ENCODE measurements at regions not wholly inside any gene's neighbourhood (a gene's known extent, or its start where the extent isn't known, plus 50 kb on each side); places are given as distances from the start of the nearest gene placed in this dataset.

GRCh38 chr9:80595192-80595591 is 1023.4 kb downstream of the TLE4 start:
- no peaks in the 10 kb centered on the region for H3K27me3 ChIP-seq (ENCODE audit: control insufficient read depth, insufficient read depth, low read length)
- H3K4me3 ChIP-seq (ENCODE audit: low read depth, low read length), result no peak overlapping the region
- peaks cover 9% of the 10 kb centered on the region for H3K4me1 ChIP-seq (ENCODE audit: control insufficient read depth, insufficient read depth, low read length)
- H3K9me3 ChIP-seq (ENCODE audit: control insufficient read depth, insufficient read depth, low read length), result 0 out of 2 replicates have a peak, but pooled peaks cover 5% of the 10 kb centered on the region
- no peak overlapping the region for H3K27ac ChIP-seq (ENCODE audit: low read depth, low read length)
- H3K36me3 ChIP-seq (ENCODE audit: control insufficient read depth, insufficient read depth, low read length), result no peaks in the 10 kb centered on the region
- no peak overlapping the region for H3K9ac ChIP-seq (ENCODE audit: low read depth, low read length)

- Histone ChIP-seq H3K27ac (ENCODE audit: low read depth, low read length) (no peak overlapping the region), H3K4me3 (ENCODE audit: low read depth, low read length) (no peak overlapping the region), H3K4me1 (ENCODE audit: control insufficient read depth, insufficient read depth, low read length) (peaks cover 14% of the 10 kb centered on the region), H3K9ac (ENCODE audit: low read depth, low read length) (no peak overlapping the region), H3K27me3 (ENCODE audit: control insufficient read depth, insufficient read depth, low read length) (no peaks in the 10 kb centered on the region), H3K36me3 (ENCODE audit: control insufficient read depth, insufficient read depth, low read length) (no peaks in the 10 kb centered on the region), H3K9me3 (ENCODE audit: control insufficient read depth, insufficient read depth, low read length) (0 out of 2 replicates have a peak, but pooled peaks cover 5% of the 10 kb centered on the region)
Observed at GRCh38 chr9:80592413-80592812, 1020.6 kb downstream of the TLE4 start.

- no peaks in the 10 kb centered on the region for H3K36me3 ChIP-seq (ENCODE audit: control insufficient read depth, insufficient read depth, low read length)
Observed at GRCh38 chr9:80586786-80587330, 1015.1 kb downstream of the TLE4 start.

GRCh38 chr9:80571953-80572352 is 1000.2 kb downstream of the TLE4 start:
- Histone ChIP-seq H3K27ac (ENCODE audit: low read depth, low read length) (no peak overlapping the region), H3K4me1 (ENCODE audit: control insufficient read depth, insufficient read depth, low read length) (no peaks in the 10 kb centered on the region)

More at GRCh38 chr9:80586786-80587330, 1015.1 kb downstream of the TLE4 start:
- Histone ChIP-seq H3K9me3 (ENCODE audit: control insufficient read depth, insufficient read depth, low read length) (no peaks in the 10 kb centered on the region), H3K27ac (ENCODE audit: low read depth, low read length) (no peak overlapping the region), H3K9ac (ENCODE audit: low read depth, low read length) (no peak overlapping the region), H3K27me3 (ENCODE audit: control insufficient read depth, insufficient read depth, low read length) (no peaks in the 10 kb centered on the region), H3K4me3 (ENCODE audit: low read depth, low read length) (no peak overlapping the region), H3K4me1 (ENCODE audit: control insufficient read depth, insufficient read depth, low read length) (peaks cover 14% of the 10 kb centered on the region)

GRCh38 chr9:80569236-80569635 is 997.5 kb downstream of the TLE4 start:
- Histone ChIP-seq H3K4me3 (ENCODE audit: low read depth, low read length) (no peak overlapping the region), H3K4me1 (ENCODE audit: control insufficient read depth, insufficient read depth, low read length) (no peaks in the 10 kb centered on the region), H3K27me3 (ENCODE audit: control insufficient read depth, insufficient read depth, low read length) (no peaks in the 10 kb centered on the region), H3K27ac (ENCODE audit: low read depth, low read length) (no peak overlapping the region), H3K36me3 (ENCODE audit: control insufficient read depth, insufficient read depth, low read length) (no peaks in the 10 kb centered on the region), H3K9me3 (ENCODE audit: control insufficient read depth, insufficient read depth, low read length) (peaks cover 15% of the 10 kb centered on the region; the same call in 1 of the 2 replicates), H3K9ac (ENCODE audit: low read depth, low read length) (no peak overlapping the region)

More at GRCh38 chr9:80571953-80572352, 1000.2 kb downstream of the TLE4 start:
- H3K36me3 ChIP-seq (ENCODE audit: control insufficient read depth, insufficient read depth, low read length), result no peaks in the 10 kb centered on the region
- H3K27me3 ChIP-seq (ENCODE audit: control insufficient read depth, insufficient read depth, low read length), result no peaks in the 10 kb centered on the region
- H3K9me3 ChIP-seq (ENCODE audit: control insufficient read depth, insufficient read depth, low read length), result peaks cover 15% of the 10 kb centered on the region; the same call in 1 of the 2 replicates
- H3K9ac ChIP-seq (ENCODE audit: low read depth, low read length), result no peak overlapping the region
- no peak overlapping the region for H3K4me3 ChIP-seq (ENCODE audit: low read depth, low read length)

GRCh38 chr9:80561526-80561925 is 989.8 kb downstream of the TLE4 start:
- Histone ChIP-seq H3K27ac (ENCODE audit: low read depth, low read length) (no peak overlapping the region), H3K36me3 (ENCODE audit: control insufficient read depth, insufficient read depth, low read length) (no peaks in the 10 kb centered on the region), H3K27me3 (ENCODE audit: control insufficient read depth, insufficient read depth, low read length) (no peaks in the 10 kb centered on the region), H3K4me1 (ENCODE audit: control insufficient read depth, insufficient read depth, low read length) (no peaks in the 10 kb centered on the region), H3K9me3 (ENCODE audit: control insufficient read depth, insufficient read depth, low read length) (no peaks in the 10 kb centered on the region), H3K4me3 (ENCODE audit: low read depth, low read length) (no peak overlapping the region), H3K9ac (ENCODE audit: low read depth, low read length) (no peak overlapping the region)

- H3K4me1 ChIP-seq (ENCODE audit: control insufficient read depth, insufficient read depth, low read length), result no peaks in the 10 kb centered on the region
- H3K4me3 ChIP-seq (ENCODE audit: low read depth, low read length), result no peak overlapping the region
- H3K27ac ChIP-seq (ENCODE audit: low read depth, low read length), result no peak overlapping the region
- H3K27me3 ChIP-seq (ENCODE audit: control insufficient read depth, insufficient read depth, low read length), result no peaks in the 10 kb centered on the region
- H3K9me3 ChIP-seq (ENCODE audit: control insufficient read depth, insufficient read depth, low read length), result no peaks in the 10 kb centered on the region
- no peak overlapping the region for H3K9ac ChIP-seq (ENCODE audit: low read depth, low read length)
- H3K36me3 ChIP-seq (ENCODE audit: control insufficient read depth, insufficient read depth, low read length), result no peaks in the 10 kb centered on the region
Observed at GRCh38 chr9:80560976-80561375, 989.2 kb downstream of the TLE4 start.

- Histone ChIP-seq H3K27ac (ENCODE audit: low read depth, low read length) (no peak overlapping the region), H3K9me3 (ENCODE audit: control insufficient read depth, insufficient read depth, low read length) (no peaks in the 10 kb centered on the region), H3K4me1 (ENCODE audit: control insufficient read depth, insufficient read depth, low read length) (no peaks in the 10 kb centered on the region), H3K36me3 (ENCODE audit: control insufficient read depth, insufficient read depth, low read length) (no peaks in the 10 kb centered on the region), H3K4me3 (ENCODE audit: low read depth, low read length) (no peak overlapping the region), H3K9ac (ENCODE audit: low read depth, low read length) (no peak overlapping the region), H3K27me3 (ENCODE audit: control insufficient read depth, insufficient read depth, low read length) (no peaks in the 10 kb centered on the region)
Observed at GRCh38 chr9:80557256-80557655, 985.5 kb downstream of the TLE4 start.

- H3K9me3 ChIP-seq (ENCODE audit: control insufficient read depth, insufficient read depth, low read length), result no peaks in the 10 kb centered on the region
- H3K27me3 ChIP-seq (ENCODE audit: control insufficient read depth, insufficient read depth, low read length), result no peaks in the 10 kb centered on the region
- no peak overlapping the region for H3K27ac ChIP-seq (ENCODE audit: low read depth, low read length)
Observed at GRCh38 chr9:80556631-80557030, 984.9 kb downstream of the TLE4 start.

GRCh38 chr9:80555782-80556325 is 984.1 kb downstream of the TLE4 start:
- Histone ChIP-seq H3K4me3 (ENCODE audit: low read depth, low read length) (no peak overlapping the region), H3K36me3 (ENCODE audit: control insufficient read depth, insufficient read depth, low read length) (no peaks in the 10 kb centered on the region), H3K4me1 (ENCODE audit: control insufficient read depth, insufficient read depth, low read length) (no peaks in the 10 kb centered on the region), H3K27ac (ENCODE audit: low read depth, low read length) (no peak overlapping the region), H3K27me3 (ENCODE audit: control insufficient read depth, insufficient read depth, low read length) (no peaks in the 10 kb centered on the region), H3K9me3 (ENCODE audit: control insufficient read depth, insufficient read depth, low read length) (no peaks in the 10 kb centered on the region), H3K9ac (ENCODE audit: low read depth, low read length) (no peak overlapping the region)

More at GRCh38 chr9:80556631-80557030, 984.9 kb downstream of the TLE4 start:
- Histone ChIP-seq H3K36me3 (ENCODE audit: control insufficient read depth, insufficient read depth, low read length) (no peaks in the 10 kb centered on the region), H3K9ac (ENCODE audit: low read depth, low read length) (no peak overlapping the region), H3K4me3 (ENCODE audit: low read depth, low read length) (no peak overlapping the region), H3K4me1 (ENCODE audit: control insufficient read depth, insufficient read depth, low read length) (no peaks in the 10 kb centered on the region)

GRCh38 chr9:80554856-80555255 is 983.1 kb downstream of the TLE4 start:
- H3K4me1 ChIP-seq (ENCODE audit: control insufficient read depth, insufficient read depth, low read length), result no peaks in the 10 kb centered on the region
- no peak overlapping the region for H3K9ac ChIP-seq (ENCODE audit: low read depth, low read length)
- no peaks in the 10 kb centered on the region for H3K27me3 ChIP-seq (ENCODE audit: control insufficient read depth, insufficient read depth, low read length)
- H3K4me3 ChIP-seq (ENCODE audit: low read depth, low read length), result no peak overlapping the region
- no peaks in the 10 kb centered on the region for H3K9me3 ChIP-seq (ENCODE audit: control insufficient read depth, insufficient read depth, low read length)
- H3K36me3 ChIP-seq (ENCODE audit: control insufficient read depth, insufficient read depth, low read length), result no peaks in the 10 kb centered on the region
- H3K27ac ChIP-seq (ENCODE audit: low read depth, low read length), result no peak overlapping the region
